GM12872 (cell line): ENCODE measurements at regions not wholly inside any gene's neighbourhood (a gene's known extent, or its start where the extent isn't known, plus 50 kb on each side); places are given as distances from the start of the nearest gene placed in this dataset.

Experiments
- CTCF ChIP-seq: IDR thresholded peaks from 3 replicates; pipeline ENCODE4 v1.5.1; 2011; ENCODE audit warnings: low read depth, mild to moderate bottlenecking, low read length, moderate library complexity; ENCODE audit not compliant: insufficient read depth

DNA sequence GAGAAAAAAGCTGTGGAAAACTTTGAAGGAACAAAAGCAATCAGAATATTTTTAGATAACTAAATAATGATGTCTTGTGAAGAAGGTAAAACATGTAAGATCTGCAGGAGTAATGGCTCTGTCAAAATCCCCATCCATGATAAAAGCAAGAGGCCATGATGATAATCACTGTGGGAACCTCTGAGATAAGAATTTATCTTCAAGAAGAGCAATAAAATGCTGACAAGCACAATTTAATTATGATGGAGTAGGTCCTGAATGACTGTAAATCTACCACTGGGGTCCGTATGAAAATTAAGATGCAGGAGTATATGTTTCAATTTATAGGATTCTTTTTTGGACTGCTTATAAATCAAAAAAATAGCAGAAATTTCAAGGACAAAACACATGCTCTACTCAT lies 68.3 kb upstream of the CHMP2B start:
- no peak for TF ChIP-seq CTCF

GRCh38 chr3:87148020-87148419 lies 79.1 kb upstream of the CHMP2B start:
- TF ChIP-seq CTCF, result no peak

GRCh38 chr3:87147562-87147961 lies 79.5 kb upstream of the CHMP2B start:
- no peak for TF ChIP-seq CTCF

DNA sequence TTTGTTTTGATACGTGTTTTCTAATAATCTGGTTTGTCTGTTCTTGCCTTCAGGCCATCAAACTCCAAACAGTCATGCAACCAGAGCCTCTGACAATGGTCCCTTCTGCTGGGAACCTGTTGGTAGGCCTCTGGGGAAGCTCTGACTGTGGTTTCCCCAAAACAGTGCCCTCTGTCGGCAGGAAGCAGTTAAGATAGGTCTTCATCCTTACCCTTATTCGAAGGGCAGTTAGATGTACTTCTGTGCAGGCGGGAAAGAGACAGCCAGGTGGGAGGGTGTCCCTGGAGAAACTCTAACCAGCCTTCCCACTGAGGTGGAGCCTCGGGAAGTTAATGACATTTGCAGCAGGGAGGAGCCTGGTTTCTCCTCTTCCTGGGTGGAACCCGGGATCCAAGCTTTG lies 81.6 kb upstream of the CHMP2B start:
- peak; percentile 53; the same call in 2 of the 3 replicates for TF ChIP-seq CTCF

GRCh38 chr3:87136066-87136596 lies 91.0 kb upstream of the CHMP2B start:
- no peak for TF ChIP-seq CTCF

GRCh38 chr3:87135412-87135811 lies 91.7 kb upstream of the CHMP2B start:
- TF ChIP-seq CTCF, result no peak

DNA sequence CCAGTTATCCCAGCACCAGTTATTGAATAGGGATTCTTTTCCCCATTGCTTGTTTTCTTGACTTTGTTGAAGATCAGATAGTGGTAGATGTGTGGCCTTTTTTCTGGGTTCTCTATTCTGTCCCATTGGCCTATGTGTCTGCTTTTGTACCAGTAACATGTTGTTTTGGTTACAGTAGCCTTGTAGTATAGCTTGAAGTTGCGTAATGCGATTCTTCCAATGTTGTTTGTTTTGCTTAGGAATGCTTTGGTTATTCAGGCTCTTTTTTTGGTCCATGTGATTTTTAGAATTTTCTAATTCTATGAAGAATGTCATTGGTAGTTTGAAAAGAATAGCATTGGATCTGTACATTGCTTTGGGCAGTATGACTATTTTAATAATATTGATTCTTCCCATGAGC lies 94.3 kb upstream of the CHMP2B start:
- TF ChIP-seq CTCF, result no peak

GRCh38 chr3:87128006-87128405 lies 99.1 kb upstream of the CHMP2B start:
- TF ChIP-seq CTCF, result no peak
